ENCODE measurements at regions not wholly inside any gene's neighbourhood (a gene's known extent, or its start where the extent isn't known, plus 50 kb on each side); places are given as distances from the start of the nearest gene placed in this dataset.

DNA sequence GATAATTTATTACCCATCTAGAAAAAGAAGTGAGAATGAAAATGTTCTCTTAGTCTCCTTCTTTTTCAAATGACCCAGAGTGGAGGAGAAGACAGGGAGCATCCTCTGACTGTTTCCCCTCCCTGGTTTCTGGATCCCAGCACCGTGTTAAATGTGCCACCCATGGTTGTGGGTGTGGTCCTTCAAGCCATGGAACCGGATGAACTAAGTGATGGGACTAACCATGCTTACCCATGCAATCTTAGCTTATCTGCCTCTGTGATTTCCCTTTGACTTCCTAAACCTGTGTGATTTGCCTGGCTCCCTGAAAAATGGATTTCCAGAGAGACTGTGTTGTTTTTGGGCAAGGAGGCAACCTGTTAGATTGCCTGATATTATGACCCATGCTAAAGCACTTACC, 437.1 kb downstream of the MAGEB5 start:
- Mint-ChIP-seq H3K4me3 (no peak overlapping the region), H3K4me1 (no peaks in the 10 kb centered on the region), H3K27me3 (ENCODE audit: low read depth) (no peaks in the 10 kb centered on the region), H3K36me3 (peaks cover 10% of the 10 kb centered on the region), H3K9me3 (peaks cover 76% of the 10 kb centered on the region), H3K27ac (no peak overlapping the region)
- DNase-seq (ENCODE audit: low spot score in 2 of 2, unreplicated experiment in 2 of 2): no peak
- TF ChIP-seq, protein P1, sequence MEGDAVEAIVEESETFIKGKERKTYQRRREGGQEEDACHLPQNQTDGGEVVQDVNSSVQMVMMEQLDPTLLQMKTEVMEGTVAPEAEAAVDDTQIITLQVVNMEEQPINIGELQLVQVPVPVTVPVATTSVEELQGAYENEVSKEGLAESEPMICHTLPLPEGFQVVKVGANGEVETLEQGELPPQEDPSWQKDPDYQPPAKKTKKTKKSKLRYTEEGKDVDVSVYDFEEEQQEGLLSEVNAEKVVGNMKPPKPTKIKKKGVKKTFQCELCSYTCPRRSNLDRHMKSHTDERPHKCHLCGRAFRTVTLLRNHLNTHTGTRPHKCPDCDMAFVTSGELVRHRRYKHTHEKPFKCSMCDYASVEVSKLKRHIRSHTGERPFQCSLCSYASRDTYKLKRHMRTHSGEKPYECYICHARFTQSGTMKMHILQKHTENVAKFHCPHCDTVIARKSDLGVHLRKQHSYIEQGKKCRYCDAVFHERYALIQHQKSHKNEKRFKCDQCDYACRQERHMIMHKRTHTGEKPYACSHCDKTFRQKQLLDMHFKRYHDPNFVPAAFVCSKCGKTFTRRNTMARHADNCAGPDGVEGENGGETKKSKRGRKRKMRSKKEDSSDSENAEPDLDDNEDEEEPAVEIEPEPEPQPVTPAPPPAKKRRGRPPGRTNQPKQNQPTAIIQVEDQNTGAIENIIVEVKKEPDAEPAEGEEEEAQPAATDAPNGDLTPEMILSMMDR (IDR thresholded peaks at IDR 0.05; ENCODE audit: unreplicated experiment): no peak

DNA sequence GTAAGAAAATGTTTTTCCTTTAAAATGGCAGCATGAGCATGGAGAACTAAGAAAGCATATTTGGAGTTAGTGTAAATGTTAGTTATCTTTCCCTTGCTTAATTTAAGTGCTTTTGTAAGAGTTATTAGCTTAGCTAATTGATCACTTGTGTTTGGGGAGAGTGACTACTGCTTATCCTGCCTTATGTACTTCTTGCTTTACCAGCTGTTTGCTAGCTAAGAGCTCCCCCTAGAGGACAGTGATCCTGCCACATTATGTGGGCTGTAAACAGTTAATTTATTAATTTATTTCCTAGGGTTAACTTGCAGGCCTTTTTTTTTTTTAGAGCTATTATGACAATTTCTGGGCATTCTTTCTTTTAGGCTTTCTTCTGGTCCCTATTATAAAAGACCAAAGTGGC, 435.8 kb downstream of the MAGEB5 start:
- Mint-ChIP-seq H3K27me3 (ENCODE audit: low read depth) (no peaks in the 10 kb centered on the region), H3K36me3 (peaks cover 10% of the 10 kb centered on the region), H3K27ac (no peak overlapping the region), H3K9me3 (peaks cover 78% of the 10 kb centered on the region), H3K4me3 (no peak overlapping the region), H3K4me1 (no peaks in the 10 kb centered on the region)
- DNase-seq (ENCODE audit: low spot score in 2 of 2, unreplicated experiment in 2 of 2): no peak
- TF ChIP-seq, protein P1 (IDR thresholded peaks at IDR 0.05; ENCODE audit: unreplicated experiment): no peak

DNA sequence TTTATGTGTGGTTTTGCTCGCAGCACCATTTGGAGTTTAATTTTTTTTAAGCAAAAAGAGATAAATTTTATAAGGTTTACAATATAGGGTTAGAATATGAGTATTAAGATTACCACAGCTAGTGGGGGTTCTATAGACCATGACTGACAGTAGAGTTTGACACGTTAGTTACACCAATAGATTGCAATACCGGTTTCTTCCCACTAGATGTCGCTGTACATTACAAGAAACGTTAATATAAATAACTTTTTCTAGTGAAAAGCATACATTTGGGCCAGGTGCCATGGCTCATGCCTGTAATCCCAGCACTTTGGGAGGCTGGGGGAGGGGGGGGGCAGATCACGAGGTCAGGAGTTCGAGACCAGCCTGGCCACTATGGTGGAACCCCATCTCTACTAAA, 433.6 kb downstream of the MAGEB5 start:
- no peak for DNase-seq (ENCODE audit: low spot score in 2 of 2, unreplicated experiment in 2 of 2)
- H3K9me3 Mint-ChIP-seq: peaks cover 66% of the 10 kb centered on the region
- TF ChIP-seq, protein P1 (IDR thresholded peaks at IDR 0.05; ENCODE audit: unreplicated experiment): peak; percentile 64
- no peaks in the 10 kb centered on the region for H3K27me3 Mint-ChIP-seq (ENCODE audit: low read depth)
- no peak overlapping the region for H3K4me3 Mint-ChIP-seq
- no peak overlapping the region for H3K27ac Mint-ChIP-seq
- H3K36me3 Mint-ChIP-seq: peaks cover 10% of the 10 kb centered on the region
- H3K4me1 Mint-ChIP-seq: no peaks in the 10 kb centered on the region

DNA sequence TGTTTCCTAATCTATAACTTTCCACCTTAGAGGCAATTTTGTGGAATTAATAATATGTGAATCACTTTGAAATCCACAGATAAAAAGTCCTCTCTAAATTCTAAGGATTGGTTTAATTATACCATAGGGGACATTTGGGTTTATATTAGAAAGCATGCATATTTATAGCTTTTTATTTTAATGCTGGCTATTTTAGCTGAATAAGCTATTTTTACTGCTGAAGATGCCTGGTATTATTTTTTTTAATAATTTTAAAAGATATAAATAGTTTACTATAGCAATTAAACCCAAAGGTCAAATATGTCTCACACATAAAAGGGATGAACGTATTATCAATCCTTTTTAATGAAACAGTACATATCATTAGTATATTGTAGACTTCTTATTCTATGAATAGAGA, 415.4 kb downstream of the MAGEB5 start:
- Mint-ChIP-seq H3K9me3 (peaks cover 44% of the 10 kb centered on the region), H3K36me3 (no peaks in the 10 kb centered on the region), H3K27me3 (ENCODE audit: low read depth) (no peaks in the 10 kb centered on the region), H3K4me3 (no peak overlapping the region), H3K27ac (no peak overlapping the region), H3K4me1 (no peaks in the 10 kb centered on the region)
- no peak for DNase-seq (ENCODE audit: low spot score in 2 of 2, unreplicated experiment in 2 of 2)
- TF ChIP-seq, protein P1 (IDR thresholded peaks at IDR 0.05; ENCODE audit: unreplicated experiment): no peak

DNA sequence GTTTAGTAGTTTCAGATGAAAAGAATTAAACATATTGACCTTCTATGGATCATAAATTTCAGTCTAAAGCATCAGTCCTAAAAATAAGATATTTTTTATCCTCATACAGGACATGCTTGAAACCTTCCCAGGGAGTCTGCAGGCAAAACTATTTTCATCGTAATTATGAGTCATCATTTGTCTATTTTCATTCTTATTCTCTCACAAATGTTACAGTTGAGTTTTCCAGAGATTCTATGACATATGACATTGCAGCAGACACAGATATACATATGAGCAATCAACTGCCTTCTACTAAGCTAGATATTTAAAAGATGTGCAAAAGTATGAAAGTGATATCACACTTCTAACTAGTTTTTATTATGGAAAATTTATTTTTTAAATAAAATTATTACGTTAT, 398.0 kb downstream of the MAGEB5 start:
- Mint-ChIP-seq H3K4me3 (no peak overlapping the region), H3K27ac (no peak overlapping the region), H3K9me3 (peaks cover 32% of the 10 kb centered on the region), H3K36me3 (no peaks in the 10 kb centered on the region), H3K27me3 (ENCODE audit: low read depth) (no peaks in the 10 kb centered on the region), H3K4me1 (no peaks in the 10 kb centered on the region)
- TF ChIP-seq, protein P1 (IDR thresholded peaks at IDR 0.05; ENCODE audit: unreplicated experiment): no peak
- DNase-seq (ENCODE audit: low spot score in 2 of 2, unreplicated experiment in 2 of 2): no peak

DNA sequence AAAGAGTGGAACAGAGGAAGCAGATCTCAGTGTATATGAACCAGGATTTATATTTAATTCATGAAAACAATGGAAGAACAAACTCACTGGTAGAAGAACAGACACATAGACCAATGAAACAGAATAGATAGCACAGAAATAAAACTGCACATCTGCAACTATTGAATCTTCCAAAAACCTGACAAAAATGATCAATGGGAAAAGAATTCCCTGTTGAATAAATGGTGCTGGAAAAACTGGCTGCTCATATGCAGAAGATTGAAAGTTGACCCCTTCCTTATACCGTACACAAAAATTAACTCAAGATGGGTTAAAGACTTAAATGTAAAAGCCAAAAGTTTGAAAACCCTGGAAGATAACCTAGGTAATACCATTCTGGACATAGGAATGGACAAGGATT, 391.0 kb downstream of the MAGEB5 start:
- H3K36me3 Mint-ChIP-seq: no peaks in the 10 kb centered on the region
- no peak overlapping the region for H3K27ac Mint-ChIP-seq
- TF ChIP-seq, protein P1 (IDR thresholded peaks at IDR 0.05; ENCODE audit: unreplicated experiment): no peak
- peaks cover 35% of the 10 kb centered on the region for H3K9me3 Mint-ChIP-seq
- no peaks in the 10 kb centered on the region for H3K4me1 Mint-ChIP-seq
- no peaks in the 10 kb centered on the region for H3K27me3 Mint-ChIP-seq (ENCODE audit: low read depth)
- H3K4me3 Mint-ChIP-seq: no peak overlapping the region
- DNase-seq (ENCODE audit: low spot score in 2 of 2, unreplicated experiment in 2 of 2): no peak
